Activated CD4-positive, alpha-beta T cell treated with anti-CD3 and anti-CD28 coated beads, Interleukin-2, Interleukin-4, amounts not matched to agents 100 ng/mL and 50 ng/mL, durations not matched to agents 16 hours and 8 hours (primary cell): ENCODE measurements at regions not wholly inside any gene's neighbourhood (a gene's known extent, or its start where the extent isn't known, plus 50 kb on each side); places are given as distances from the start of the nearest gene placed in this dataset.
A peak's percentile ranks its signal among the peaks of the same experiment; 100 is the strongest.

Experiments
- DNase-seq: peaks from one replicate; pipeline ENCODE4 v3.0.0-alpha.2; 2020; ENCODE audit warnings: low spot score

GRCh38 chr3:124277144-124277890 lies 285.4 kb upstream of the ROPN1 start:
- no peak for DNase-seq

GRCh38 chr3:124281453-124282316 lies 289.8 kb upstream of the ROPN1 start:
- peak; percentile 4 for DNase-seq

- no peak for DNase-seq
These were observed 291.1 kb upstream of the ROPN1 start for GRCh38 chr3:124282751-124283651.

- no peak for DNase-seq
These were observed 291.7 kb upstream of the ROPN1 start for GRCh38 chr3:124283652-124284023.

- no peak for DNase-seq
These were observed 297.1 kb upstream of the ROPN1 start for GRCh38 chr3:124288996-124289395.

GRCh38 chr3:124291008-124291407 lies 299.1 kb upstream of the ROPN1 start:
- no peak for DNase-seq

GRCh38 chr3:124292329-124292728 lies 300.4 kb upstream of the ROPN1 start:
- no peak for DNase-seq

- DNase-seq: no peak
These were observed 301.7 kb upstream of the ROPN1 start for GRCh38 chr3:124293584-124293983.

GRCh38 chr3:124295362-124295761 lies 303.4 kb upstream of the ROPN1 start:
- no peak for DNase-seq

GRCh38 chr3:124296406-124296805 lies 304.5 kb upstream of the ROPN1 start:
- DNase-seq: no peak

- DNase-seq: no peak
These were observed 305.4 kb upstream of the ROPN1 start for GRCh38 chr3:124297062-124297980.

GRCh38 chr3:124298301-124298700 lies 306.4 kb upstream of the ROPN1 start:
- DNase-seq: no peak

GRCh38 chr3:124298951-124299350 lies 307.0 kb upstream of the ROPN1 start:
- DNase-seq: no peak

GRCh38 chr3:124299831-124300230 lies 307.9 kb upstream of the ROPN1 start:
- DNase-seq: no peak

- DNase-seq: no peak
These were observed 308.5 kb upstream of the ROPN1 start for GRCh38 chr3:124300416-124300815.

- DNase-seq: no peak
These were observed 311.5 kb upstream of the ROPN1 start for GRCh38 chr3:124303305-124303910.

- DNase-seq: no peak
These were observed 314.7 kb upstream of the ROPN1 start for GRCh38 chr3:124306665-124307064.

- DNase-seq: no peak
These were observed 321.7 kb upstream of the ROPN1 start for GRCh38 chr3:124313621-124314020.

- no peak for DNase-seq
These were observed 323.5 kb upstream of the ROPN1 start for GRCh38 chr3:124315215-124316033.

- no peak for DNase-seq
These were observed 324.0 kb upstream of the ROPN1 start for GRCh38 chr3:124316034-124316287.
